Stimulated activated CD8-positive, alpha-beta memory T cell treated with anti-CD3 and anti-CD28 coated beads, Interleukin-2, amount 100 ng/mL, for 48 hours (primary cell): ENCODE measurements at regions not wholly inside any gene's neighbourhood (a gene's known extent, or its start where the extent isn't known, plus 50 kb on each side); places are given as distances from the start of the nearest gene placed in this dataset.
"Not testable (repeated sequence)": the region's sequence is repeated elsewhere in the genome, so short reads cannot be mapped to it uniquely, and the experiment has no call there.

Source experiments
- DNase-seq, 2 donors: peaks; one replicate each; pipeline ENCODE4 v3.0.0-alpha.2; 2020; ENCODE audit warnings: low read depth in 2 of 2

DNA sequence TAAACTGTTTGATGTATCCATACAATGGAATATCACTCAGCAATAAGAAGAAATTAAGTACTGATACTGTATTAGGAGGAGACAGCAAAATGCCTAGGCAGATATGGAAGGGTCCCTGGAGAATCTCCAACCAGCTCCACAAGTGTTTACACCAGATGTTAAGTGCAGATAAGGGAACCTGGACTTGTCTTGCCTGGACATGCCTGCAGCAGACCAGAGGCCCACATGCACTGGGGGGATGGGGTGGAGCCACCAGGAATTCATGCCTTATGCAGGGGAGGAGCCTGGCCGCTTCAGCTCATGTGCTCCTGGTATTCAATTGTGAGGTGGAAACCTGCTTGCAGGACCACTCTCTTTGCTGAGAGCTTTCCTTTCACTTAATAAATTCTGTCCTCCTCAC, 287.6 kb downstream of the LIPI start:
- not testable (repeated sequence) for DNase-seq

- not testable (repeated sequence) for DNase-seq
Observed at GRCh38 chr21:13921455-13921854, 289.3 kb downstream of the LIPI start.

DNA sequence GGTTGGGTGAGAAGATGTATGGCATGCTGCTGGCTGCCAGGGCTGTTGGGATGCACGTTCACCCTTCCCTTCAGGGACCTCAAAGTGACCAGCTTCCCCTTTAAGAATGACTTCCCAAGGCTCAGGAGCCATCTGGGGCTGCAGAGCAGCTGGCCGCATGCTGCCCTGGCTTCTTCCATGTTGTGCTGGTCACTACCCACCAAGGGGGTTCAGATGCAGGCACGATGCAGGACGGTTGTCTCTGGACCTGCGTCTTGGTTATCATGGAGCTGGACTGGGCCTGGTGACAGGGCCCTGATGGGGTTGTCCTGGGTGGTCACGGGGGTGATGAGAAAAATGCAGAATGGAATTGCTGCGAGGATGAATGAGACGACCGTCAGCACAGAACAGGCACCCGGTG, 297.8 kb downstream of the POTED start:
- not testable (repeated sequence) for DNase-seq

DNA sequence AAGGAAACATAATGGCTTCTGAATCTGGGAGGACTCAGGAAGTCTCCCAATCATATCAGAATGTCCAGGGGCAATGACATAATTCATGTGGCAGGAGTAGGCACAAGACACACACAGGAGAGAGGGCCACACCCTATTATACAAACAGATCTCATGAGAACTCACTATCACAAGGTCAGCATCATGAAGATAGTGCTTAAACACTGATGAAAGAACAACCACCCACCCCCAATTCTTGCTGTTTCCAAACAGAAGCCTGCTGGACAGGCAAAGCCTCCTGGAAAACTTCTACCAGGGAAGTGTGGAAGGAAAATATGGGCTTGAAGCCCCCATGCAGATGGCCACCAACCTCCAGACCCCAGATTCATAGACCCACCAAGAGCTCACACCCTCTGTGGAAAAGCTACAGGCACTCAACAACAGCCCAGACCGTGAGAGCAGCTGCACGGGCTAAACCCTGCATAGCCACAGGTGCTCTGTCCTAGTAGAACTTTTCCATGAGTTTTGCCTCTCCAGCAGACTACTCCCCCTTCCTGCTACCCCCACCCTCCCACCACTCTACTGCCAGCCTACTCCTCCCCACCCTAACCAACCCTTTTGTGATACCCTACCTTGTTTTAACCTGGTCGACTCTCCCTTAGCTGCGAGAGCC, 287.1 kb downstream of the POTED start:
- DNase-seq, result not testable (repeated sequence)

GRCh38 chr21:13893617-13894016, 284.0 kb downstream of the POTED start:
- not testable (repeated sequence) for DNase-seq

DNA sequence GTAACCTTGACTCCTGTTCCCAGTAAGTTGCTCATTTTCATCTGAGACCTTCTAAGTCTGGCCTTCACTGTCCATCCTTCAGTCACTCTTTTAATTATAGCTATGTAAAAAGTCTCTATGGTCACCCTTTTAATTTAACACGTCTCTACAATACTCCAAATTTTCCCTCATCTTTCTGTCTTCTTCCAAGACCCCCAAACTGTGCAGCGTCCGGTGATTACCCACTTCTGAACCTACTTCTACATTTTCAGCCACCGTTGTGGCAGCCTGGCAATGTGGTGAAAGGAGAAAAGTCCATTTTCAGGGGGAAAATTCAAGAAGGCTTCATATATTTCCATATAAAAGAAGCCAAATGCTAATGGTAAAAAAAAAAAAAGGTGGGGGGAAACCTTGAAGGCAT, 283.4 kb downstream of the POTED start:
- not testable (repeated sequence) for DNase-seq

- not testable (repeated sequence) for DNase-seq
Observed at GRCh38 chr21:13892146-13892751, 282.7 kb downstream of the POTED start.

- DNase-seq, result not testable (repeated sequence)
Observed at GRCh38 chr21:13889176-13889575, 279.6 kb downstream of the POTED start.

GRCh38 chr21:13883641-13884395, 274.2 kb downstream of the POTED start:
- not testable (repeated sequence) for DNase-seq

DNA sequence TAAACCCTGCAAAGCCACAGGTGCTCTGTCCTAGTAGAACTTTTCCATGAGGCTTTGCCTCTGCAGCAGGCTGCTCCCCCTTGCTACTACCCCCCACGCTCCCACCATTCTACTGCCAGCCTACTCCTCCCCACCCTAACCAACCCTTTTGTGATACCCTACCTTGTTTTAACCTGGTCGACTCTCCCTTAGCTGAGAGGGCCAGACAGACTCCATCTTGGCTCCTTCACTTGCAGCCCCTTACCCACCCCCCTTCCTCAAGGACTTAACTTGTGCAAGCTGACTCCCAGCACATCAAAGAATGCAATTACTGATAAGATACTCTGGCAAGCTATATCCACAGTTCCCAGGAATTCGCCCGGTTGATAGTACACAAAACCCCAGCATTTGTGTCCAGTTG, 267.9 kb downstream of the POTED start:
- not testable (repeated sequence) for DNase-seq

GRCh38 chr21:13876999-13877398, 267.4 kb downstream of the POTED start:
- not testable (repeated sequence) for DNase-seq

DNA sequence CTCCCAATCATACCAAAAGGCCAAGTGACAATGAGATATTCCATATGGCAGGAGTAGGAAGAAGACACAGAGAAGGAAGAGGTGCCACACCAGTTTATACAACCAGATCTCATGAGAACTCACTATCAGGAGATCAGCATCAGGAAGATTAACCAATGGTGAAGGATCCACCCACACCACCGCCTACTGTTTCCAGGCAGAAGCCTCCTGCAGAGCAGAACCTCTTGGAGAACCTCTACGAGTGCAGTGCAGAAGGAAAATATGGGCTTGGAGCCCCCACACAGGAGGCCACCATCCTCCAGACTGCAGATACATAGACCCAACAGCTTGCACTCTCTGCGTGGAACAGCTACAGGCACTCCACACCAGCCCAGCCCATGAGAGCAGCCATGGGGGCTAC, 264.4 kb downstream of the POTED start:
- DNase-seq, result not testable (repeated sequence)

GRCh38 chr21:13854638-13855037, 245.1 kb downstream of the POTED start:
- DNase-seq, result no peak

DNA sequence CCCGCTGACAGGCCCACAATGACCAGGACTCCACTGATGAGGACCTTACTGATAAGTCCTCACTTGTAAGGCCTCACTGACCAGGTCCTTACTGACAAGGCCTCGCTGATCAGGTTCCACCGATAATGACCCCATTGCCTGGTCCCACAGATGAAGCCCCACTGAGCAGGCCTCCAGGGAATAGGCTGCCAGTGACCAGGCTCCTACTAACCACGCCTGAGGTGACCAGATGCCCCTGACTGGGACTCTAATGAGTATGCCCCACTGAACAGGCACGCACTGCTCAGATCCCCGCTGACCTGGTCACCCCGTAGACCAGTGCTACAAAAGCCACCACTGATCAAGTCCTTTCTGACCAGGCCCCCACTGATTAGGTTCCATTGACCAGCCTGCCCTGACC, 241.2 kb downstream of the POTED start:
- DNase-seq, result not testable (repeated sequence)

DNA sequence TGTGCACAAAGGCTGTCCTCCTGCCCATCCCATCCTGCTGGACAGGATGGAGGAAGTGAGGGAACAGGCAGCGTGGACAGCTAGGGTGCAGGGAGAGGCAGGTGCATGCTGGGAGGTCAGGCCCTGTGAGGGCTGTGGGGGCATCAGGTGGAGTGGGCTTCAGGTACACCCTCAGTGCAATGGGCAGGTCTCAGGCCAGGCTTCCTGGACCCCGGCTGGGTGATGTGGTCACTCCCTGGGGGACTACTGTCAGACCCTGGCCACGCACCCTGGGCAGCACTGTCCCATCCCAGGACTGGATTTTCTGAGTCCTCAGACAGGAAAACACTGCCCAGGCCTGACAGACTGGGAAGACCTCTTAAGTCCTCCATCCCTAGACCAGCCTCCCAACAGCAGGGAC, 239.9 kb downstream of the POTED start:
- not testable (repeated sequence) for DNase-seq

GRCh38 chr21:13846718-13847117, 237.1 kb downstream of the POTED start:
- not testable (repeated sequence) for DNase-seq

- DNase-seq, result not testable (repeated sequence)
Observed at GRCh38 chr21:13844574-13844973, 235.0 kb downstream of the POTED start.

- not testable (repeated sequence) for DNase-seq
Observed at GRCh38 chr21:13843081-13843480, 233.5 kb downstream of the POTED start.

DNA sequence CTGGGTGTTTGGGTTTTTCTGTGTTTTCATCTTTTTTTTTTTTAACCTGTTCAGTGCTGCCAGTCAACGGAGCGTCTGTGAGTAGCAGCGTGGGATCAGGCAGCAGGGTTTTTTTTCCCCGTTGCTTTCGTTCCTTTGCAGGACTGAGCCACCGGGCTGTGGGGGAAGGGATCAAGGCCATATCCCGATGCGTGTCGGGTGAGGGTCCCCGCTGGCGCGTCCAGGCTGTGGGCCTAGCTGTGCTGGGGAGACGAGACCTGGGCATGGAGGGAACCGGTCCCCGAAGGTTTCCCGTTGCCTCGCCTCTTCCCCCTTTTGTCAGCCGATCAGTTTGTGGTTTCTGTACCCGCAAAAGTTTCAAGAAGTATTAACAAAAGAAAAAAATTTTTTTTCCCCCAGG, 218.1 kb downstream of the POTED start:
- not testable (repeated sequence) for DNase-seq

DNA sequence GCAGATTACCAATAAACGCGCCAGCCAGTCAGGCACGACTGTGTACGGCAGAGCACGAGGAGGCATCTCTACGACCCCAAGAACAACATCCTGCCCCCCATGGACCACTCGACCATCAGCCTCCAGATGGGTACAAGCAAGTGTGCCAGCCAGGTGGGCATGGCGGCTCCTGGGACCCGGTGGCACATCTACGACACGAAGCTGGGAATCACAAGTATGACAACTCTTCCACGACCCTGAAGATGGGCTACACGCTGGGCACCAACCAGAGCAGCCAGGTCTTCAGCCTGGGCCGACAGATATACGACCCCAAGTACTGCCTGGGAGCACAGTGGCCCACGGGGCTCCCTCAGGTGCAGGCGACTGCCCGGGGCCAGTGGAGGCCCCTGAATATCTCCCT, 217.6 kb downstream of the POTED start:
- no peak for DNase-seq

DNA sequence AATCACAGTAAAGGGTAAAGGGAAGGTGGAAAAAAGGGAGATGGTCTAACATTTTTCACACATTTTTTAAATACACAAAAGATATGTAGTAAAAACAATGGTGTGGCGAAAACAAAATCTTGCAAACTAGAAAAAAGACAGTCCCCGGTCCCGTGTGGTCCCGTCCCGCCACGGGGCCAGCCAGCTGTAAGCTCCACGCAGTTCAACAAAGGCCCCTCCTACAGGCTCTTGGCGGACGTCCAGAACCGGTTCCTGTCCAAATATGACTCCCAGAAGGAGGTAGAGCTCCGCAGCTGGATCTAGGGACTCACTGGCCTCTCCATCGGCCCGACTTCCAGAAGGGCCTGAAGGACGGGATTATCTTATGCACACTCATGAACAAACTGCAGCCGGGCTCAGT, 216.9 kb downstream of the POTED start:
- DNase-seq, result not testable (repeated sequence)

DNA sequence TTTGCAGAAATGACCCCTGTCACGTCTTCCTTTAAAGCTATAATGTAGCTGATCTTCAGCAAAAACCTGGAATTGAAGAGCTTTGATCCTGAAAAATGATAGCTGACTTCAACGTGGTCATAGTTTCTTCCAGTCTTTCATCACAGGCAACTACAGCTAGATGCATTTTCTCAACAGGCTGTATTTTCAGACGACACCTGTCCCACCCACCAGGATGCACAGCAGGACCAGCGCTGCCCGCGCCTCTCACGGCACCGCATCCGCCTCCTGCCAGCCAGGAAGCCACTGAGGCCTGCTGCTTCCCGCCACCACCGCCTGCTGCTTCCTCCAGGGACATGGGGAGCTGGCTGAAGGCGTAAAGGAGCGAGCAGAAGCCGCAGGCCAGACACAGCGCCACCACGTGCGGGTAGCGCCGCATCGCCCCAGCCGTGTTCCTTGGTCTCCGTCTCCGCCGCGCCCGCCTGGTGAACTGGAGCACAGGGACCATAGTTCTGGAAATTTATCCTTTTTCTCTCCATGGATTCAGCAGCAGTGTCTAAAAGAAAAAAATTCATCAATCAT, 215.7 kb downstream of the POTED start:
- DNase-seq, result not testable (repeated sequence)
